ENCODE measurements at regions not wholly inside any gene's neighbourhood (a gene's known extent, or its start where the extent isn't known, plus 50 kb on each side); places are given as distances from the start of the nearest gene placed in this dataset.

DNA sequence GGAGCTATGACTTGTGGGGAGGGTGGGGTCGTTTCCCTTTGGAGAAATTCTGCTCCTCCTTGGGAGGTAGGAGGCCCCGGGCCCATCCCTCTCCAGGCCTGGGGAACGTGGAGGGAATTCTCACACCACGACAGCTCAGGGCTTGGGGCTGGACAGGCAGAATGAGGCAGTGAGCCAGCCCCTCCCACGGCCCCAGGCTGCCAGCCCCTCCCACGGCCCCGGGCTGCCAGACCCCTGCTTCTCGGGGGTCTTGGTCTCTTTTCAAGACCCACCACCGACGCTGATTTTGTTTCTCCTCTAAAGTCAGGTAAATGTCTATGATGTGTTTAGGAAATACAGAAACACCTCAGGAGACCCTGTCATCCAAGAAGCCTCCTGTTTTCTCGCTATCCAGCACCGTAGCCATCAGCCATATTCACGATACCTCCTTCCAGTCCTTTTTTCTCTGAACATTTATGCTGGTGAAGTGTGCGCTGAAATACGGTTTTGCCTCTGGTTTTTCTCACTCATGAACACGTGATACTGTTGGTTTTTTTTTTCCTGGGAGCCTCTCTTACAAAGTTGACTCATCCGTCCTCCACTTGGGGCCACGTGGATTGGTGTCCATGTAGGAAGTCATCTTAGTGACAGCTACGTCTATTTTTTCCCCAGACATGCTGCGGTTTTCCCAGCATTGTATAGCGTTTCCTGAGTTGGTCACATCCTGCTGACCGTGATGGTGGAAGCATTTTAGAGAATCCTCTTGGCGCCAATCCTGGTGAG is 1219.6 kb downstream of the BRD1 start:
- Histone ChIP-seq H3K9me3 (ENCODE audit: low read depth) (no peaks in the 10 kb centered on the region), H3K4me1 (ENCODE audit: low read depth) (no peaks in the 10 kb centered on the region), H3K27ac (no peak overlapping the region), H3K36me3 (no peaks in the 10 kb centered on the region), H3K27me3 (no peaks in the 10 kb centered on the region), H3K4me3 (no peak overlapping the region)
- no peak for DNase-seq (ENCODE audit: low read depth in 1 of 2, low spot score in 1 of 2)
- TF ChIP-seq, protein P1, sequence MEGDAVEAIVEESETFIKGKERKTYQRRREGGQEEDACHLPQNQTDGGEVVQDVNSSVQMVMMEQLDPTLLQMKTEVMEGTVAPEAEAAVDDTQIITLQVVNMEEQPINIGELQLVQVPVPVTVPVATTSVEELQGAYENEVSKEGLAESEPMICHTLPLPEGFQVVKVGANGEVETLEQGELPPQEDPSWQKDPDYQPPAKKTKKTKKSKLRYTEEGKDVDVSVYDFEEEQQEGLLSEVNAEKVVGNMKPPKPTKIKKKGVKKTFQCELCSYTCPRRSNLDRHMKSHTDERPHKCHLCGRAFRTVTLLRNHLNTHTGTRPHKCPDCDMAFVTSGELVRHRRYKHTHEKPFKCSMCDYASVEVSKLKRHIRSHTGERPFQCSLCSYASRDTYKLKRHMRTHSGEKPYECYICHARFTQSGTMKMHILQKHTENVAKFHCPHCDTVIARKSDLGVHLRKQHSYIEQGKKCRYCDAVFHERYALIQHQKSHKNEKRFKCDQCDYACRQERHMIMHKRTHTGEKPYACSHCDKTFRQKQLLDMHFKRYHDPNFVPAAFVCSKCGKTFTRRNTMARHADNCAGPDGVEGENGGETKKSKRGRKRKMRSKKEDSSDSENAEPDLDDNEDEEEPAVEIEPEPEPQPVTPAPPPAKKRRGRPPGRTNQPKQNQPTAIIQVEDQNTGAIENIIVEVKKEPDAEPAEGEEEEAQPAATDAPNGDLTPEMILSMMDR (IDR thresholded peaks at IDR 0.05; ENCODE audit: low read depth, low read length), result no peak

DNA sequence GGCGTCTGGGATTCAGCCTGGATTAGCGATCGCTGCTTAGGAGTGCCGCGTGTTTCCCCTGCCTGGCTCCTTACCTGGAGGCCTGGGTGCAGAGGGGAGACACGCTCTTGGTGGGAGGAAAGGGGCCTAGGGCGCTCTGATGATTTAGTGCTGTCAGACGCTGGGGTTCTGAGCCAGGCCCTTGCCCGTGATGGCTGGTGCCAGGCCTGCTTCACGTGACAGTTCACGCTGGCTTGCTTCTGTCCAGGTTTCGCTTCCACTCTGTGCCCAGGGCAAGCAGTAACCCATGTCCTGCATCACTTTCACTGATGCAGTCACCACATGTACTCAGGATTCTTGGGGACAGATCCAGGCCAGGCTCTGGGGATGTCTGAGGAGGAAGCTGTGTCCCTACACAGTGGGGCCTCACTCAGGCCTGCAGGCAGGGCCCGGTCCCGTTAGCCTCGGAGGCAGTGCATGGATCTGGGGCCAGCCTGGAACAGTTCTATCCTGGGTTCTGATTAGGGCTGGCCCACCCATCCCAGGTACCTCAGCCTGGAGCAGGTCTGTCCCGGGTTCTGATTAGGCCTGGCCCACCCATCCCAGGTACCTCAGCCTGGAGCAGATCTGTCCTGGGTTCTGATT is 1220.9 kb downstream of the BRD1 start:
- TF ChIP-seq, protein P1 (IDR thresholded peaks at IDR 0.05; ENCODE audit: low read depth, low read length), result no peak
- H3K36me3 ChIP-seq, result no peaks in the 10 kb centered on the region
- no peaks in the 10 kb centered on the region for H3K9me3 ChIP-seq (ENCODE audit: low read depth)
- no peak overlapping the region for H3K27ac ChIP-seq
- DNase-seq (ENCODE audit: low read depth in 1 of 2, low spot score in 1 of 2), result no peak
- H3K4me1 ChIP-seq (ENCODE audit: low read depth), result no peaks in the 10 kb centered on the region
- no peaks in the 10 kb centered on the region for H3K27me3 ChIP-seq
- no peak overlapping the region for H3K4me3 ChIP-seq

DNA sequence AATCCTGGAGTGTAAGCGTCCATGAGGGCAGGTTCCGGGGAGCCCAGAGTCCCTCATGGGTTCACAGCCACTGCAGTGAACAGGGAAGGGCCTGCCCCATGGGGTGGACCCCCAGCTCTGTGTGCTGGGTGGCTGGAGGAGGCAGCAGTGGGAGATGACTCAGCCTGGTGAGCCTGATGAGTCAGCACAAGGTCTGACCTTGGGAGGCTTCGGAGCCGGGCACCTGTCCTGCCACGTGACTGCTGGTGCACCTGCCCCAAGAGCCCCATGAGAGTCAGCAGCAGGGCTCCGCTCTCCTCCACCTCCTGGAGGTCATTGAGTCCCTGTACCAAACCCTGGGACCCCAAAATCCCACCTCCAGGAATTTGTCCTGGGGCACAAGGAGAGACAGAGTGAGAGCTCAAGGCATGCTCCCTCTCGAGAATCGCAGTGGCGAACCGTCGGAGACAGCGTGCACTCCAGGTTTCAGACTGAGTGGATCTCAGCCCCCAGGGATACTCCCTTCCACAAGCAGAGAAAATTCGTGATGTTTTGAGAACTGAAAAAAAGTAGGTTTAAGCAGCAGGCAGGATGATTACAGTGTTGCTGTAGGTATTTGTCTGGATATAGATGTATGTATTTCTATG is 1221.7 kb downstream of the BRD1 start:
- TF ChIP-seq, protein P1 (IDR thresholded peaks at IDR 0.05; ENCODE audit: low read depth, low read length), result no peak
- no peak overlapping the region for H3K4me3 ChIP-seq
- no peaks in the 10 kb centered on the region for H3K27me3 ChIP-seq
- no peak for DNase-seq (ENCODE audit: low read depth in 1 of 2, low spot score in 1 of 2)
- H3K9me3 ChIP-seq (ENCODE audit: low read depth), result no peaks in the 10 kb centered on the region
- H3K27ac ChIP-seq, result no peak overlapping the region
- no peaks in the 10 kb centered on the region for H3K4me1 ChIP-seq (ENCODE audit: low read depth)
- no peaks in the 10 kb centered on the region for H3K36me3 ChIP-seq

DNA sequence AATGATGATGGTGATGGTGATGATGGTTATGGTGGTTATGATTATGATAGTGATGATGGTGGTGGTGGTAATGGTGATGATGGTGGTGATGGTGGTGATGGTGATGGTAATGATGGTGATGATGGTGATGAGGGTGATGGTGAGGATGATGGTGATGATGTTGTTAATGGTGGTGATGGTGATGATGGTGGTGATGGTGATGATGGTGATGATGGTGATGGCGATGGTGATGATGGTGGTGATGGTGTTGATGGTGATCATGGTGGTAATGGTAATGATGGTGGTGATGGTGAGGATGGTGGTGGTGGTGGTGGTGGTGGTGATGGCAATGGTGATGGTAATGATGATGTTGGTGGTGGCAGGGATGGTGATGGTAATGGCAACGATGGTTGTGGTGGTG is 1222.5 kb downstream of the BRD1 start:
- TF ChIP-seq, protein P1 (IDR thresholded peaks at IDR 0.05; ENCODE audit: low read depth, low read length), result no peak
- no peak overlapping the region for H3K27ac ChIP-seq
- H3K4me3 ChIP-seq, result no peak overlapping the region
- no peaks in the 10 kb centered on the region for H3K27me3 ChIP-seq
- H3K9me3 ChIP-seq (ENCODE audit: low read depth), result no peaks in the 10 kb centered on the region
- no peak for DNase-seq (ENCODE audit: low read depth in 1 of 2, low spot score in 1 of 2)
- H3K4me1 ChIP-seq (ENCODE audit: low read depth), result no peaks in the 10 kb centered on the region
- no peaks in the 10 kb centered on the region for H3K36me3 ChIP-seq

DNA sequence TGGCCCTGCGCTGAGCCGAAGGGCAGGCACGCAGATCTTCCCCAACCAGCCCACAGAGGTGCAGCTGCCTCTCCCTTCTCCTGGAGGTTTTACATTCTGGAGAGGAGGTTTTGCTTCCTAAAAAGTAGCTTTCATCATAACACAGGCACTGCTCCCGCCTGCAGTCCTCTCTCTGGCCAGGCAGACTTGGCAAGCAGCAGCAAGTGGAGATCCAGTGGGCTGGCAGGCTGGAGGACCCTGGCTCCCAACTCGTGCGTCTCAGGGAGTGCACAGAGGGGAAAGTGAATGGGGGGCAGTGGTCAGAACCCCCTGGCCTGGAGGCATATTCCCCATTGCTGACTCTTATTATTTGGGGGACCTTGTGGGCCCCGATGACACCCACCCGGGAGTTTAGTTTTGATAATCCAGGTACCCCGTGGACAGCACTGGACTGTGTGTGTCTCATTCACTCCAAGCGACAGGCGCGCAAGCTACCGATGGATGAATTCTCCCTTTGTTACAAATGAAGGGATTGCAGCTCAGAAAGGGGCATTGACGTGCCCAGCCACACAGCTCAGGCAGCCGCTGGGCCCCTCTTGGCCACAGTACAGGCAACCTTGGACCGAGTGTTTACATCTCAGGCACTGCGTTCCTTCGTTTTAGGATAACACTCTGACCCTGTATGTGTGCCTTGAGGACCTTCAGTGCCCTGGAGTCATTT is 1223.9 kb downstream of the BRD1 start:
- Histone ChIP-seq H3K27me3 (no peaks in the 10 kb centered on the region), H3K4me3 (no peak overlapping the region), H3K36me3 (no peaks in the 10 kb centered on the region), H3K4me1 (ENCODE audit: low read depth) (no peaks in the 10 kb centered on the region), H3K27ac (no peak overlapping the region), H3K9me3 (ENCODE audit: low read depth) (no peaks in the 10 kb centered on the region)
- TF ChIP-seq, protein P1 (IDR thresholded peaks at IDR 0.05; ENCODE audit: low read depth, low read length), result no peak
- no peak for DNase-seq (ENCODE audit: low read depth in 1 of 2, low spot score in 1 of 2)
